ENCODE measurements at regions not wholly inside any gene's neighbourhood (a gene's known extent, or its start where the extent isn't known, plus 50 kb on each side); places are given as distances from the start of the nearest gene placed in this dataset.
"Not testable (repeated sequence)": the region's sequence is repeated elsewhere in the genome, so short reads cannot be mapped to it uniquely, and the experiment has no call there.

GRCh38 chrX:121151293-121151692 lies 103.9 kb downstream of the GLUD2 start:
- Mint-ChIP-seq H3K27ac (no peak overlapping the region), H3K4me1 (ENCODE audit: low read depth) (no peaks in the 10 kb centered on the region)
- intact Hi-C loops (cut with micrococcal nuclease): no loop called here

GRCh38 chrX:121154858-121155404 lies 107.5 kb downstream of the GLUD2 start:
- Mint-ChIP-seq H3K27ac (no peak overlapping the region), H3K4me3 (no peak overlapping the region), H3K27me3 (no peaks in the 10 kb centered on the region), H3K36me3 (ENCODE audit: low read depth) (no peaks in the 10 kb centered on the region), H3K9me3 (no peaks in the 10 kb centered on the region), H3K4me1 (ENCODE audit: low read depth) (no peaks in the 10 kb centered on the region)
- intact Hi-C loops (cut with micrococcal nuclease): no loop called here

More at GRCh38 chrX:121151293-121151692, 103.9 kb downstream of the GLUD2 start:
- Mint-ChIP-seq H3K27me3 (no peaks in the 10 kb centered on the region), H3K9me3 (no peaks in the 10 kb centered on the region), H3K36me3 (ENCODE audit: low read depth) (no peaks in the 10 kb centered on the region), H3K4me3 (no peak overlapping the region)

- Mint-ChIP-seq H3K4me1 (ENCODE audit: low read depth) (no peaks in the 10 kb centered on the region), H3K9me3 (no peaks in the 10 kb centered on the region), H3K4me3 (no peak overlapping the region), H3K27me3 (no peaks in the 10 kb centered on the region), H3K27ac (no peak overlapping the region), H3K36me3 (ENCODE audit: low read depth) (no peaks in the 10 kb centered on the region)
- intact Hi-C loops (cut with micrococcal nuclease): no loop called here
Measured at GRCh38 chrX:121160987-121161386, 113.6 kb downstream of the GLUD2 start.

GRCh38 chrX:121161501-121161933 lies 114.1 kb downstream of the GLUD2 start:
- Mint-ChIP-seq H3K4me1 (ENCODE audit: low read depth) (no peaks in the 10 kb centered on the region), H3K9me3 (no peaks in the 10 kb centered on the region), H3K27me3 (no peaks in the 10 kb centered on the region), H3K4me3 (no peak overlapping the region), H3K27ac (no peak overlapping the region), H3K36me3 (ENCODE audit: low read depth) (no peaks in the 10 kb centered on the region)
- intact Hi-C loops (cut with micrococcal nuclease): no loop called here

- no peak overlapping the region for H3K4me3 Mint-ChIP-seq
- intact Hi-C loops (cut with micrococcal nuclease): no loop called here
- no peak overlapping the region for H3K27ac Mint-ChIP-seq
- H3K9me3 Mint-ChIP-seq: no peaks in the 10 kb centered on the region
- no peaks in the 10 kb centered on the region for H3K4me1 Mint-ChIP-seq (ENCODE audit: low read depth)
- H3K36me3 Mint-ChIP-seq (ENCODE audit: low read depth): no peaks in the 10 kb centered on the region
- no peaks in the 10 kb centered on the region for H3K27me3 Mint-ChIP-seq
Measured at GRCh38 chrX:121163443-121163842, 116.0 kb downstream of the GLUD2 start.

- H3K27ac Mint-ChIP-seq: no peak overlapping the region
- no peaks in the 10 kb centered on the region for H3K4me1 Mint-ChIP-seq (ENCODE audit: low read depth)
- no peaks in the 10 kb centered on the region for H3K27me3 Mint-ChIP-seq
- H3K9me3 Mint-ChIP-seq: no peaks in the 10 kb centered on the region
- intact Hi-C loops (cut with micrococcal nuclease): no loop called here
- no peak overlapping the region for H3K4me3 Mint-ChIP-seq
- no peaks in the 10 kb centered on the region for H3K36me3 Mint-ChIP-seq (ENCODE audit: low read depth)
Measured at GRCh38 chrX:121165930-121166359, 118.5 kb downstream of the GLUD2 start.

GRCh38 chrX:121169099-121170035 lies 122.0 kb downstream of the GLUD2 start:
- intact Hi-C loops (cut with micrococcal nuclease): no loop called here
- Mint-ChIP-seq H3K36me3 (ENCODE audit: low read depth) (no peaks in the 10 kb centered on the region), H3K9me3 (no peaks in the 10 kb centered on the region), H3K4me1 (ENCODE audit: low read depth) (no peaks in the 10 kb centered on the region), H3K27me3 (no peaks in the 10 kb centered on the region), H3K27ac (no peak overlapping the region), H3K4me3 (no peak overlapping the region)

- Mint-ChIP-seq H3K4me3 (no peak overlapping the region), H3K4me1 (ENCODE audit: low read depth) (no peaks in the 10 kb centered on the region), H3K36me3 (ENCODE audit: low read depth) (no peaks in the 10 kb centered on the region), H3K27ac (no peak overlapping the region), H3K9me3 (peaks cover 6% of the 10 kb centered on the region), H3K27me3 (no peaks in the 10 kb centered on the region)
- intact Hi-C loops (cut with micrococcal nuclease): no loop called here
Measured at GRCh38 chrX:121172703-121173102, 125.3 kb downstream of the GLUD2 start.

- no peaks in the 10 kb centered on the region for H3K36me3 Mint-ChIP-seq (ENCODE audit: low read depth)
- H3K9me3 Mint-ChIP-seq: peaks cover 18% of the 10 kb centered on the region
- no peak overlapping the region for H3K27ac Mint-ChIP-seq
- H3K4me1 Mint-ChIP-seq (ENCODE audit: low read depth): no peaks in the 10 kb centered on the region
- H3K27me3 Mint-ChIP-seq: no peaks in the 10 kb centered on the region
- intact Hi-C loops (cut with micrococcal nuclease): no loop called here
- no peak overlapping the region for H3K4me3 Mint-ChIP-seq
Measured at GRCh38 chrX:121179972-121180371, 132.6 kb downstream of the GLUD2 start.

- intact Hi-C loops (cut with micrococcal nuclease): no loop called here
- H3K27me3 Mint-ChIP-seq: no peaks in the 10 kb centered on the region
- H3K9me3 Mint-ChIP-seq: no peaks in the 10 kb centered on the region
Measured at GRCh38 chrX:121191779-121192178, 144.4 kb downstream of the GLUD2 start.

GRCh38 chrX:121195719-121196118 lies 148.3 kb downstream of the GLUD2 start:
- Mint-ChIP-seq H3K4me3 (no peak overlapping the region), H3K4me1 (ENCODE audit: low read depth) (no peaks in the 10 kb centered on the region), H3K27me3 (no peaks in the 10 kb centered on the region), H3K9me3 (no peaks in the 10 kb centered on the region), H3K36me3 (ENCODE audit: low read depth) (no peaks in the 10 kb centered on the region), H3K27ac (no peak overlapping the region)
- intact Hi-C loops (cut with micrococcal nuclease): no loop called here

More at GRCh38 chrX:121191779-121192178, 144.4 kb downstream of the GLUD2 start:
- H3K36me3 Mint-ChIP-seq (ENCODE audit: low read depth): no peaks in the 10 kb centered on the region
- H3K4me3 Mint-ChIP-seq: no peak overlapping the region
- H3K27ac Mint-ChIP-seq: no peak overlapping the region
- no peaks in the 10 kb centered on the region for H3K4me1 Mint-ChIP-seq (ENCODE audit: low read depth)

GRCh38 chrX:121196872-121197444 lies 149.5 kb downstream of the GLUD2 start:
- H3K36me3 Mint-ChIP-seq (ENCODE audit: low read depth); intact Hi-C loops (cut with micrococcal nuclease); H3K4me3 Mint-ChIP-seq; H3K9me3 Mint-ChIP-seq; H3K4me1 Mint-ChIP-seq (ENCODE audit: low read depth); H3K27me3 Mint-ChIP-seq; H3K27ac Mint-ChIP-seq: not testable (repeated sequence)

GRCh38 chrX:121208563-121208962 lies 161.2 kb downstream of the GLUD2 start:
- Mint-ChIP-seq H3K4me3 (no peak overlapping the region), H3K27ac (no peak overlapping the region), H3K9me3 (peaks cover 11% of the 10 kb centered on the region), H3K4me1 (ENCODE audit: low read depth) (no peaks in the 10 kb centered on the region), H3K27me3 (no peaks in the 10 kb centered on the region), H3K36me3 (ENCODE audit: low read depth) (no peaks in the 10 kb centered on the region)
- intact Hi-C loops (cut with micrococcal nuclease): no loop called here

GRCh38 chrX:121216641-121217374 lies 169.4 kb downstream of the GLUD2 start:
- H3K36me3 Mint-ChIP-seq (ENCODE audit: low read depth): no peaks in the 10 kb centered on the region
- H3K4me1 Mint-ChIP-seq (ENCODE audit: low read depth): no peaks in the 10 kb centered on the region
- no peak overlapping the region for H3K27ac Mint-ChIP-seq
- H3K4me3 Mint-ChIP-seq: no peak overlapping the region
- H3K9me3 Mint-ChIP-seq: no peaks in the 10 kb centered on the region
- H3K27me3 Mint-ChIP-seq: no peaks in the 10 kb centered on the region
- intact Hi-C loops (cut with micrococcal nuclease): no loop called here
